ENCODE measurements at regions not wholly inside any gene's neighbourhood (a gene's known extent, or its start where the extent isn't known, plus 50 kb on each side); places are given as distances from the start of the nearest gene placed in this dataset.

DNA sequence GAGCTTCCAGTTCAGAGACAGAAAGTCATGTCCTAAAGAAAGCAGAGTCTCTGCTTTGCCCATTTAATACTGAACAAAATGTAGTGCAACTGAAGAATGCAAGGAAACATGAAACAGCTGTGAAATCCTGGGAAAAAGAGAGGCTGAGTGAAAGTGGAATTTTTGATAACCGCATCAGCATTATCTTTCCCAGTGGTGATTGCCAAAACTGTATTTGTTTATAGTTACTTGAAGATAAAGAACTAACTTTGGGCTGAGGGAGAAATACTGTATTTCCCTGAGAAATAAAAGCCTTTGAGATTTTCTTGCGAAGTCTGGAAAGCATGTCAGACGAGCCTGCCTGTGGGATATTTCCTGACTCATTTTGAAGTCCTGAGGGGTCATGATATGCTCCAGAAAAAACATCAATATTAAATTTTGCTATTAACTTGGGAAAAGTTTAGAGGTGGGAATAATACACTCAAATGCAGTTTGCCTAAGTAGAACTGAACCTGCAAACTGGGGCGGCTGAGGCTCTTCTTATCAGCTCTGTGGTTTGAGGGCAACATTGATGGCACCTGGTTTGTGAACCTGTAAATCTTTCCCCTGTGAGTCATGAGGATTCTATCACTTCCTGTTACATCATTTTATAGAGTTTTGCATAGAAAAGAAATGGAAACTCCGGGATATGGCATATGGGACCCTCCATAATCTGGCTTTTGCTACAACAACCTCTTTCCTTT is 855.3 kb downstream of the MCTP2 start:
- no peak for DNase-seq (ENCODE audit: low spot score)

DNA sequence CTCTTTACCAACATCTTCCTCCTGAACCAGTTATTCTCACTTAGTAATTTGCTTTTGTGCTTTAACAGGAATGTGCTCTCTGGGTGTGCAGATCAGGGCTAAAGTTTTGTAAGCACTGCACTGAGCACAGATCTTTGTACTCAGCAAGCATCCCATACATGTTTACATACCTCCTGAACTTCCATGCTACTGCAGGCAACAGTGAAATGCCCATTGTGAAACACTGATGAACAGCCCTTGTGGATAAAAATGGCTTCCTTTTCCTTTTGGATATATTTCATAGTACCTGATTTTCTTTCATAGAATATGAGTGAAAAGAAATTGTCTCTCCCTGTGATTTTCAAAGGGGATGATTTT is 855.9 kb downstream of the MCTP2 start:
- no peak for DNase-seq (ENCODE audit: low spot score)
- in situ Hi-C loops (cut with MboI; ENCODE audit: low sequenced_read_pairs, unreplicated experiment) = no loop called here
- TF ChIP-seq, protein P1, sequence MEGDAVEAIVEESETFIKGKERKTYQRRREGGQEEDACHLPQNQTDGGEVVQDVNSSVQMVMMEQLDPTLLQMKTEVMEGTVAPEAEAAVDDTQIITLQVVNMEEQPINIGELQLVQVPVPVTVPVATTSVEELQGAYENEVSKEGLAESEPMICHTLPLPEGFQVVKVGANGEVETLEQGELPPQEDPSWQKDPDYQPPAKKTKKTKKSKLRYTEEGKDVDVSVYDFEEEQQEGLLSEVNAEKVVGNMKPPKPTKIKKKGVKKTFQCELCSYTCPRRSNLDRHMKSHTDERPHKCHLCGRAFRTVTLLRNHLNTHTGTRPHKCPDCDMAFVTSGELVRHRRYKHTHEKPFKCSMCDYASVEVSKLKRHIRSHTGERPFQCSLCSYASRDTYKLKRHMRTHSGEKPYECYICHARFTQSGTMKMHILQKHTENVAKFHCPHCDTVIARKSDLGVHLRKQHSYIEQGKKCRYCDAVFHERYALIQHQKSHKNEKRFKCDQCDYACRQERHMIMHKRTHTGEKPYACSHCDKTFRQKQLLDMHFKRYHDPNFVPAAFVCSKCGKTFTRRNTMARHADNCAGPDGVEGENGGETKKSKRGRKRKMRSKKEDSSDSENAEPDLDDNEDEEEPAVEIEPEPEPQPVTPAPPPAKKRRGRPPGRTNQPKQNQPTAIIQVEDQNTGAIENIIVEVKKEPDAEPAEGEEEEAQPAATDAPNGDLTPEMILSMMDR (IDR thresholded peaks at IDR 0.05; ENCODE audit: borderline replicate concordance, control extremely low read depth, extremely low read depth, insufficient read depth, missing control alignments) = no peak

More for the DNA sequence above, 855.3 kb downstream of the MCTP2 start:
- in situ Hi-C loops (cut with MboI; ENCODE audit: low sequenced_read_pairs, unreplicated experiment) = no loop called here
- TF ChIP-seq, protein P1 (IDR thresholded peaks at IDR 0.05; ENCODE audit: borderline replicate concordance, control extremely low read depth, extremely low read depth, insufficient read depth, missing control alignments) = no peak

DNA sequence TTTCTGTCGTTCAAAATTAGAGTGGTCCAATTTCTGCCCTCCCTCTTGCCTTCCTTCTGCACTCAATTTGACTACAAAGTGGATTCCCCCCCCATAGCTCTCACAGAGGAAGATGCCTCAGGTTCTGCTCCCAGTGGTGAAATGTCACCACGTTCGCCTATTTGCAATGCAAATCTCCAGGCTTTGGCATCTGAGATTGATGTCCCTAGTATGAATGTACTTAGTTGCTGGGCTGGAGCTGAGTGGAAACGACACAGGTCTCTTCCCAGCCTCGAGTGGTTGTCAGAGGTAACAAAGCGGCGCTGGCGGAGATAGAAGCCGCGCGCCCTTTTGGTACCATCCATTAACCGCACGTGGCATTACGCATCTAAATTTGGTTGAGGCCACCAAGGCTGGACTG is 860.1 kb downstream of the MCTP2 start:
- in situ Hi-C loops (cut with MboI; ENCODE audit: low sequenced_read_pairs, unreplicated experiment) = no loop called here

DNA sequence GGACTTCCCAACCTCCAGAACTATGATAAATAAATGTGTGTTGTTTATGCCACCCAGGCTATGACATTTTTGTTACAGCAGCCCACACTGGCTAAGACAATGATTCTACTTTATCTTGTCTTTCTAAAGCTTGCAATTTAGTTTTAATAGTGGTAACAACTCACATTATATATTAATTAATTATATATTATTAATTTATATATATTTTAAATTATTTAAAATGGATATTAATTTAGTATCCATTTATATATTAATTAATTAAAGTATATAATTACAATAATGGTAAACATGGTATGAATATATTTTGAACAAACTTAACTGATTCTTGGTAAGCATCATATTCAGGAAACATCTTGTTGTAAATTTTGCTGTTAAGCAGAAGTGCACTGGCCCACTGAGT is 863.9 kb downstream of the MCTP2 start:
- in situ Hi-C loops (cut with MboI; ENCODE audit: low sequenced_read_pairs, unreplicated experiment) = no loop called here
- TF ChIP-seq, protein P1 (IDR thresholded peaks at IDR 0.05; ENCODE audit: borderline replicate concordance, control extremely low read depth, extremely low read depth, insufficient read depth, missing control alignments) = no peak

More for the DNA sequence above, 860.1 kb downstream of the MCTP2 start:
- no peak for DNase-seq (ENCODE audit: low spot score)
- TF ChIP-seq, protein P1 (IDR thresholded peaks at IDR 0.05; ENCODE audit: borderline replicate concordance, control extremely low read depth, extremely low read depth, insufficient read depth, missing control alignments) = no peak

DNA sequence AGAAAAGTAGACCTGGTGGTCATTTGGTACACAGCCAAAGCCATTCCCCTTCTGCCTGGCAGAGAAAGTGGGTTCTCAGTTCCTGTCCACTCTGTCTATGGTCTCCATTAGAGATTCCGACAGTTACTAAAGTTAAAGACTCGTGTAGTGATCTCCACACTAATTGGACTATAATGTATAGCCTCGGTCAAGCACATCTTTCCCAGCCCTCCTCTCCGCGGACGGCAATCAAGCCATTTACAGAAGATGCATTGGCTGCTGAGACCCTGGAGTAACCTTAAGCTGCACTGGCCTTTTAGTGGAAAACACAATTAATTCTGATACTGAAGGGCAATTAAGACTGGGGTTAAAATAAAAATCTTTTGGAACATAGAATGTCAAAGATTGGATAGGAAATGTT is 865.3 kb downstream of the MCTP2 start:
- DNase-seq (ENCODE audit: low spot score) = no peak
- in situ Hi-C loops (cut with MboI; ENCODE audit: low sequenced_read_pairs, unreplicated experiment) = no loop called here

More for the DNA sequence above, 863.9 kb downstream of the MCTP2 start:
- no peak for DNase-seq (ENCODE audit: low spot score)

DNA sequence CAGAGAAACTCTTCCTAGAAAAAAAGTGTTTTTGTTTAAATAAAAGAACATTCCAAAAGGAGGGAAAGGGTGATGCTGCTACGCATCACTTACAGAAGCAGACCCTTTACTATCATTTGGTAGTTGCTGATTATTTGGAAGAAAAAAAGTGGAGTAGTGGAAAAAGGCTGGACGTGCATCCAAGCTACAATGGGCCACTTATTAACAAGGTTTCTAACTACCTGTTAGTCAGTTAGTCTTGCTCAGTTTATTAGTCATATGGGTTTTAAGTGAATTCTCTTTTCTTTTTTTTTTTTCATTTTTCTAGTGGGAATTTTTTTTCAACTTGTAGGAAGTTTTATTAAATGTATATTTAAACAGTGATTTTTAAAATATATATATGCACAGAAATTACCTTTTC is 866.0 kb downstream of the MCTP2 start:
- DNase-seq (ENCODE audit: low spot score) = no peak
- TF ChIP-seq, protein P1 (IDR thresholded peaks at IDR 0.05; ENCODE audit: borderline replicate concordance, control extremely low read depth, extremely low read depth, insufficient read depth, missing control alignments) = no peak

More for the DNA sequence above, 865.3 kb downstream of the MCTP2 start:
- TF ChIP-seq, protein P1 (IDR thresholded peaks at IDR 0.05; ENCODE audit: borderline replicate concordance, control extremely low read depth, extremely low read depth, insufficient read depth, missing control alignments) = no peak

More for the DNA sequence above, 866.0 kb downstream of the MCTP2 start:
- in situ Hi-C loops (cut with MboI; ENCODE audit: low sequenced_read_pairs, unreplicated experiment) = no loop called here
